Ascending aorta (tissue), 2 donors: ENCODE measurements at regions not wholly inside any gene's neighbourhood (a gene's known extent, or its start where the extent isn't known, plus 50 kb on each side); places are given as distances from the start of the nearest gene placed in this dataset.

Experiments used
- DNase-seq, 2 donors: peaks; one replicate each; pipeline ENCODE4 v3.0.0-alpha.2; 2019; ENCODE audit warnings: low spot score in 2 of 2
- H3K27ac ChIP-seq, 2 donors: fragments of 200-600 bp; sonication (generic); one replicate each; pipeline ENCODE4 v1.5.1; 2016 to 2017; ENCODE audit warnings: mild to moderate bottlenecking in 1 of 2
- H3K27me3 ChIP-seq: fragments of 200-600 bp; sonication (generic); one replicate; pipeline ENCODE4 v1.5.1; 2017
- H3K36me3 ChIP-seq, 2 donors: fragments of 200-600 bp; sonication (generic); one replicate each; pipeline ENCODE4 v1.5.1; 2016
- H3K4me1 ChIP-seq, 2 donors: fragments of 200-600 bp; sonication (generic); one replicate each; pipeline ENCODE4 v1.5.1; 2016 to 2017; ENCODE audit warnings: mild to moderate bottlenecking in 1 of 2
- H3K4me3 ChIP-seq, 2 donors: fragments of 200-600 bp; sonication (generic); one replicate each; pipeline ENCODE4 v1.5.1; 2016 to 2017; ENCODE audit warnings: mild to moderate bottlenecking in 1 of 2
- H3K9me3 ChIP-seq, 2 donors: fragments of 200-600 bp; sonication (generic); one replicate each; pipeline ENCODE4 v1.5.1; 2016
- CTCF ChIP-seq, 3 experiments: fragments of 200-600 bp in 2 of 3; fragments of 450-650 bp in 1 of 3; sonication (generic) in 2 of 3; IDR thresholded peaks; one replicate each; pipeline ENCODE4 v1.5.1; 2016 to 2019; ENCODE audit warnings: antibody characterized with exemption in 3 of 3, mild to moderate bottlenecking in 1 of 3, moderate library complexity in 1 of 3
- intact Hi-C: fragments of 100-400 bp; cut with DNase I; formaldehyde crosslinking; loops from one replicate; pipeline ENCODE4 v1.15.1; 2023

GRCh38 chr13:23996456-23996855 is 99.2 kb upstream of the C1QTNF9B start:
- Histone ChIP-seq H3K9me3 (no peaks in the 10 kb centered on the region), H3K27ac (no peak overlapping the region), H3K4me3 (no peak overlapping the region), H3K4me1 (no peaks in the 10 kb centered on the region), H3K27me3 (no peaks in the 10 kb centered on the region), H3K36me3 (no peaks in the 10 kb centered on the region)
- intact Hi-C loops: no loop called here
- no peak for DNase-seq
- TF ChIP-seq CTCF (IDR thresholded peaks at IDR 0.05): no peak

GRCh38 chr13:23999424-23999823 is 102.1 kb upstream of the C1QTNF9B start:
- Histone ChIP-seq H3K36me3 (no peaks in the 10 kb centered on the region), H3K4me3 (no peak overlapping the region), H3K27ac (no peak overlapping the region), H3K9me3 (no peaks in the 10 kb centered on the region), H3K27me3 (no peaks in the 10 kb centered on the region), H3K4me1 (no peaks in the 10 kb centered on the region)
- intact Hi-C loops: no loop called here
- TF ChIP-seq CTCF (IDR thresholded peaks at IDR 0.05): no peak
- no peak for DNase-seq

GRCh38 chr13:24002206-24002815 is 105.0 kb upstream of the C1QTNF9B start:
- Histone ChIP-seq H3K27ac (no peak overlapping the region), H3K27me3 (no peaks in the 10 kb centered on the region), H3K4me1 (no peaks in the 10 kb centered on the region), H3K9me3 (no peaks in the 10 kb centered on the region), H3K4me3 (no peak overlapping the region), H3K36me3 (no peaks in the 10 kb centered on the region)
- TF ChIP-seq CTCF (IDR thresholded peaks at IDR 0.05): no peak
- no peak for DNase-seq
- intact Hi-C loops: no loop called here

- no peak for DNase-seq
- Histone ChIP-seq H3K27ac (no peak overlapping the region), H3K4me1 (no peaks in the 10 kb centered on the region), H3K27me3 (no peaks in the 10 kb centered on the region), H3K4me3 (no peak overlapping the region), H3K9me3 (no peaks in the 10 kb centered on the region), H3K36me3 (no peaks in the 10 kb centered on the region)
- TF ChIP-seq CTCF (IDR thresholded peaks at IDR 0.05): no peak
- intact Hi-C loops: no loop called here
Measured at GRCh38 chr13:24004142-24004899, 107.0 kb upstream of the C1QTNF9B start.

- no peaks in the 10 kb centered on the region for H3K9me3 ChIP-seq
Measured at GRCh38 chr13:24004971-24005370, 107.7 kb upstream of the C1QTNF9B start.

More at GRCh38 chr13:24004971-24005370, 107.7 kb upstream of the C1QTNF9B start:
- TF ChIP-seq CTCF (IDR thresholded peaks at IDR 0.05): no peak
- no peak overlapping the region for H3K4me3 ChIP-seq
- H3K27me3 ChIP-seq: no peaks in the 10 kb centered on the region
- H3K27ac ChIP-seq: no peak overlapping the region
- DNase-seq: no peak
- intact Hi-C loops: no loop called here
- no peaks in the 10 kb centered on the region for H3K36me3 ChIP-seq
- H3K4me1 ChIP-seq: no peaks in the 10 kb centered on the region
